ENCODE measurements at regions not wholly inside any gene's neighbourhood (a gene's known extent, or its start where the extent isn't known, plus 50 kb on each side); places are given as distances from the start of the nearest gene placed in this dataset.
"Not testable (repeated sequence)": the region's sequence is repeated elsewhere in the genome, so short reads cannot be mapped to it uniquely, and the experiment has no call there.

GRCh38 chr9:26240020-26240419, 561.8 kb upstream of the TUSC1 start:
- DNase-seq (ENCODE audit: low read depth) = no peak

GRCh38 chr9:26237256-26237655, 559.0 kb upstream of the TUSC1 start:
- DNase-seq (ENCODE audit: low read depth) = no peak

GRCh38 chr9:26234865-26235264, 556.6 kb upstream of the TUSC1 start:
- DNase-seq (ENCODE audit: low read depth) = no peak

GRCh38 chr9:26231391-26231790, 553.1 kb upstream of the TUSC1 start:
- DNase-seq (ENCODE audit: low read depth) = no peak

- DNase-seq (ENCODE audit: low read depth) = no peak
Observed at GRCh38 chr9:26229324-26230054, 551.2 kb upstream of the TUSC1 start.

- no peak for DNase-seq (ENCODE audit: low read depth)
Observed at GRCh38 chr9:26228273-26228672, 550.0 kb upstream of the TUSC1 start.

GRCh38 chr9:26221290-26221689, 543.0 kb upstream of the TUSC1 start:
- no peak for DNase-seq (ENCODE audit: low read depth)

GRCh38 chr9:26220367-26220766, 542.1 kb upstream of the TUSC1 start:
- no peak for DNase-seq (ENCODE audit: low read depth)

- DNase-seq (ENCODE audit: low read depth) = no peak
Observed at GRCh38 chr9:26219961-26220360, 541.7 kb upstream of the TUSC1 start.

GRCh38 chr9:26216702-26217101, 538.5 kb upstream of the TUSC1 start:
- DNase-seq (ENCODE audit: low read depth) = no peak

GRCh38 chr9:26214713-26215444, 536.6 kb upstream of the TUSC1 start:
- not testable (repeated sequence) for DNase-seq (ENCODE audit: low read depth)

GRCh38 chr9:26210338-26210851, 532.2 kb upstream of the TUSC1 start:
- DNase-seq (ENCODE audit: low read depth) = peak; percentile 47

- DNase-seq (ENCODE audit: low read depth) = no peak
Observed at GRCh38 chr9:26205261-26205660, 527.0 kb upstream of the TUSC1 start.

GRCh38 chr9:26193237-26193636, 515.0 kb upstream of the TUSC1 start:
- no peak for DNase-seq (ENCODE audit: low read depth)

- DNase-seq (ENCODE audit: low read depth) = no peak
Observed at GRCh38 chr9:26191711-26192110, 513.5 kb upstream of the TUSC1 start.

GRCh38 chr9:26181836-26182235, 503.6 kb upstream of the TUSC1 start:
- DNase-seq (ENCODE audit: low read depth) = peak; percentile 18

- no peak for DNase-seq (ENCODE audit: low read depth)
Observed at GRCh38 chr9:26176628-26177027, 498.4 kb upstream of the TUSC1 start.

- DNase-seq (ENCODE audit: low read depth) = no peak
Observed at GRCh38 chr9:26175264-26175663, 497.0 kb upstream of the TUSC1 start.

- DNase-seq (ENCODE audit: low read depth) = no peak
Observed at GRCh38 chr9:26172301-26172700, 494.1 kb upstream of the TUSC1 start.

- no peak for DNase-seq (ENCODE audit: low read depth)
Observed at GRCh38 chr9:26171691-26172090, 493.4 kb upstream of the TUSC1 start.

- DNase-seq (ENCODE audit: low read depth) = peak; percentile 51
Observed at GRCh38 chr9:26170190-26170589, 491.9 kb upstream of the TUSC1 start.

GRCh38 chr9:26169708-26170107, 491.5 kb upstream of the TUSC1 start:
- peak; percentile 34 for DNase-seq (ENCODE audit: low read depth)

- no peak for DNase-seq (ENCODE audit: low read depth)
Observed at GRCh38 chr9:26166537-26166936, 488.3 kb upstream of the TUSC1 start.
